VCaP (cell line): ENCODE measurements at regions not wholly inside any gene's neighbourhood (a gene's known extent, or its start where the extent isn't known, plus 50 kb on each side); places are given as distances from the start of the nearest gene placed in this dataset.

Experiments used
- H3K27ac ChIP-seq: fragments of 450-650 bp; 2 replicates; pipeline ENCODE4 v1.5.1; 2017
- TF ChIP-seq, protein P1 (sequence below): fragments of 450-650 bp; conservative IDR thresholded peaks from 2 replicates; pipeline ENCODE4 v1.5.1; 2017; ENCODE audit warnings: mild to moderate bottlenecking, moderate library complexity

DNA sequence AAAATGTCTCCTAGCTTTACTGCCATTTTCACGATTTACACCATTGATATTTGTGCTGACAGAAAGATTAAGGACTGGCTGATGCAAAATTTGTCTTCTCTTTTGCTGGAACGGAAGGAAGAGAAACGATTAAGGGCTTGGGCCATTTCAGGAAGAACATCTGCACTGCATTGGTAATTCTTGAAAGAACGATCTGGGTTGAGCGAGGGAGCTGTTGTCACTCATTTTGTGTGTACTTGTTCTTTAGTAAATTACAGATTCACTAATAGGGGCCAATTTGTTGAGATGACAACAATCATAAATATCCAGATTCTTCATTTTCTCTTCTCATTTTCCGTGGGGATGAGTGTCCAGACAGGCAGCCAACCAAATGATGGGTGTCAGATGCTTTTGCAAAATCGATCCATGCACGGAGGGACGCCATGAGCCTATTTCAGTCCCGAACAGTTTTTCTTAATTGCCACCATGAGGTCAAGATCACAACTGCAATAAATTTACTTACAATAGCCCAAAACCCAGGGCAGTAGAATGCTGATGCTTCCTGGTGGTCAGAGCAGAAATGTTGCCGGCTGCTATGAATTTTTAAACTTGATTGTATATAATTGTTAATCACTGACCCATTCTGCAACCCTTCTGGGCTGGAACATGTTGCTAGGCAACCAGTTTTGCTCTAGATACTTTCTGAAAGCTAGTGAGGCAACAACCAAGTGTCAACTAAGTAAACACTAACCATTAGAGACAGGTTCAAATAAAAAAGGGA, 132.4 kb upstream of the TIAM1 start:
- H3K27ac ChIP-seq, result no peak overlapping the region
- TF ChIP-seq, protein P1, sequence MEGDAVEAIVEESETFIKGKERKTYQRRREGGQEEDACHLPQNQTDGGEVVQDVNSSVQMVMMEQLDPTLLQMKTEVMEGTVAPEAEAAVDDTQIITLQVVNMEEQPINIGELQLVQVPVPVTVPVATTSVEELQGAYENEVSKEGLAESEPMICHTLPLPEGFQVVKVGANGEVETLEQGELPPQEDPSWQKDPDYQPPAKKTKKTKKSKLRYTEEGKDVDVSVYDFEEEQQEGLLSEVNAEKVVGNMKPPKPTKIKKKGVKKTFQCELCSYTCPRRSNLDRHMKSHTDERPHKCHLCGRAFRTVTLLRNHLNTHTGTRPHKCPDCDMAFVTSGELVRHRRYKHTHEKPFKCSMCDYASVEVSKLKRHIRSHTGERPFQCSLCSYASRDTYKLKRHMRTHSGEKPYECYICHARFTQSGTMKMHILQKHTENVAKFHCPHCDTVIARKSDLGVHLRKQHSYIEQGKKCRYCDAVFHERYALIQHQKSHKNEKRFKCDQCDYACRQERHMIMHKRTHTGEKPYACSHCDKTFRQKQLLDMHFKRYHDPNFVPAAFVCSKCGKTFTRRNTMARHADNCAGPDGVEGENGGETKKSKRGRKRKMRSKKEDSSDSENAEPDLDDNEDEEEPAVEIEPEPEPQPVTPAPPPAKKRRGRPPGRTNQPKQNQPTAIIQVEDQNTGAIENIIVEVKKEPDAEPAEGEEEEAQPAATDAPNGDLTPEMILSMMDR, result peak; percentile 23; the same call in 1 of the 2 replicates

DNA sequence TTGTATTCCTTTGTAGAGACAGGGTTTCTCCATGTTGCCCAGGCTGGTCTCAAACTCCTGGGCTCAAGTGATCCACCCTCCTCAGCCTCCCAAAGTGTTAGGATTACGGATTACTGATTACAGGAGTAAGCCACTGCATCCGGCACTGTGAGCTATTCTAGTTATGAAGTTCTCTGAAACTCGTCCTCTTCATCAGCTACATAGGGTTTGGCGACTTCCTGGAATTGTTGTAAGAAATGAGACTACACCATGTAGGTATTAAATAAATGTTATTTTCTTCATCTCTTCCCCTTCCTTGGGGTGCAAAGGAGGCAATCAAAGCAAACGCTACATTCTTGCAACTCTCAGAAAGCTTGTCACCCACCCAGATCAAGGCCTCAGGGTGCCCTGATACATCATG, 131.2 kb upstream of the TIAM1 start:
- H3K27ac ChIP-seq, result no peak overlapping the region
- TF ChIP-seq, protein P1, result no peak

DNA sequence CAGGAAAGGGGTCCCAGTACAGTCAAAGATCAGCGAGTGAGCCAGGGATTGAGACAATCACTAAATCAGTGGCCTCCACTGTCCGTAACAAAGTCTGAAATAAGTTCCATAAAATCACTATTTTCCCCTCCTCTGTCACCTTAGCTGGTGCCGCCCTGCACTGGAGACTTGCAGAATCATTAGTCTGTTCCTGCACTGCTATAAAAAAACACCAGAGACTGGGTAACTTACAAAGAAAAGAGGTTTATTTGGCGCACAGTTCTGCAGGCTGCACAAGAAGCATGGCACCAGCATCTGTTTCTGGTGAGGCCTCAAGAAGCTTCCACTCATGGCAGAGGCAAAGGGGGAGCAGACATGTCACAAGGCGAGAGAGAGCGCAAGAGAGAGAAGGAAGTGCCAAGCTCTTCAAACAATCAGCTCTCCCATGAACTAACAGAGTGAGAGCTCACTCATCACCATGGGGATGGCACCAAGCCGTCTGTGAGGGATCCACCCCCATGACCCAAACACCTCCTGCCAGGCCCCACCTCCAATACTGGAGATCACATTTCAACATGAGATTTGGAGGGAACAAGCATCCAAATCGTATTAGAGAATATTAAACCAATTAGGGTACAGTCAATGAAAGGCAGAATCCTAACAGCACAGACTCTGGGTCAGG, 129.8 kb upstream of the TIAM1 start:
- TF ChIP-seq, protein P1, result no peak
- H3K27ac ChIP-seq, result no peak overlapping the region

DNA sequence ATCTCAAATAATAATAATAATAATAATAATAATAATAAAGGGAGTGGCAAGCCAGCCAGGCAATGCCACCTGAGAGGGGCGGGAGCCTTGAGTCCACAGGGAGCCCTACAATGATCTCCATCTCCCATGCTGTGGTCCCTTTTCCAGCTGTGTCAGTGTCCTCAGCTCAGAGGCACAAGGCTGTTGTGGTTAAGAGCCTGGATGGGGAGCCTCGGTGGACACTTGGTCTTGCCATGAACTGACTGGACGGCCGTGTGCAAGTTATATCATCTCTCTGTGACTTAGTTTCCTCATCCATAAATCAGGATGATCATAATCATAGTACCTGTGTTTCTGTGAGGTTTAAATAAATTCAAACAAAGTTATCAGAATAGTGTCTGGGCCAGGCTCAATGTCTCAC, 127.8 kb upstream of the TIAM1 start:
- TF ChIP-seq, protein P1, result no peak
- no peak overlapping the region for H3K27ac ChIP-seq

DNA sequence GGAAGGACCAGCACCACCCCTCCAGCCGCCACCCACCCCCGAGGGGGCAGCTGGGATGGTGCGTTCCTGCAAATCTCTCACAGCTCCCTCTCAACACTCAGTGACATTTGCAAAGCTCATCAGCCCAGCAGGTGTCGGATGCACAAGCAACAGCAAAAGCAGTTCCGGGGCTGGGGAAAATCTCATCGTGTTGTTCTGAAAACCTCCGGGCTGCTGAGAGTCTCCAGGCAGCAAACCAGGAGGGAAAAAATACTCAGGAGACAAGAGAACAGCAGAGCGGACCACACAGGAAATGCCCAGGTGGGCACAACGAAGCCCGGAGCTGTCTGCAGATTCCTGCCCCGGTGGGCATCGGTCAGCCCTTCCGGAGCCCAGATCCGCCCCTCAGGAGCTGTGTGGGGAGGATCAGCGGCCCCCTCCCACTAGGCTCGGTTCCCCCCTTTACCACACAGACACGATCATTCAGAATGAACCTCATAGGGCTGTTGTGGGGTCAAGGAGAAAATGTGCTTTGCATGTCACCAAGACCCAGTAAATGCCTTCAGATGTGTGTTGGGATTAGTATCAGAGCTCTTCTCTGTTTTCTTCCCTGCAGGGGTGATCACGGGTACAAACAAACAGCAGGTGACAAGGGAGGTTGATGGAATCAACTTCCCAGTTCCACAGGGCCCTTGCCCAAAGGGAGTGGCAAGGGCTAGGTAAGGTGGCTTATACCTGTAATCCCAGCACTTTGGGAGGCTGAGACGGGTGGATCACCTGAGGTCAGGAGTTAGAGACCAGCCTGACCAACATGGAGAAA, 127.0 kb upstream of the TIAM1 start:
- TF ChIP-seq, protein P1, result no peak

DNA sequence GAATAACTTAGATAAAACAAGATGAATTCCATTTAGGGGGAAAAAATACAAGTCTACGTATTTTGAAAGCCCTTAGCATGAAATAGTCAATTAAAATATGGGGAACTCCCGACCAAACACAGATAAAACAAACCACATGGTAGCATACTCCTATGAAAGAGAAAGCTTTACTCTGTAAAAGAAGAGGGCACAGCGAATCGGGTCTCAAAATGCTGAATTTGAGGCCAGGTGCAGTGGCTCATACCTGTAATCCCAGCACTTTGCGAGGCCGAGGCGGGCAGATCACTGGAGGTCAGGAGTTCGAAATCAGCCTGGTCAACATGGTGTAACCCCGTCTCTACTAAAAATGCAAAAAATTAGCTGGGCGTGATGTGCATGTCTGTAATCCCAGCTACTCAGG, 116.9 kb upstream of the TIAM1 start:
- H3K27ac ChIP-seq, result no peak overlapping the region
- TF ChIP-seq, protein P1, result no peak

More for the DNA sequence above, 127.0 kb upstream of the TIAM1 start:
- H3K27ac ChIP-seq, result no peak overlapping the region

DNA sequence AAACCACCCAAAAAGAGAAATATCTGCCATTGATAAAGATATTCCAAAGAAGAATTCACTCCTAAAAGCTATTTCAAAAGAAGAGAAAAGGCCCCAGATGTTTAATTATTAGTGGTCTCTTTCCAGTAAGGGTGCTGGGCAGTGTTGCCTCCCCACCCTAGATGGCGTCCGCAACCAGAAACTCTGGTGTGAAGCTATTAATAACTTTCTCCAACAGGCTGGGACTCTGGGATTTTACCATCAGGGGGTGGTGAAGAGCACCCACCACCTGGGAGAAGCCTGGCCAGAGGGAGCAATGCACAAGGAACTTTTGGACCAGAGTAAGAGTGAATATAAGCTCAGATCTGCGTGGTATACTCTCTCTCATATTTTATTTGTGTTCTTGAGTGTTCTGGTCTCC, 115.4 kb upstream of the TIAM1 start:
- no peak overlapping the region for H3K27ac ChIP-seq
- TF ChIP-seq, protein P1, result peak; percentile 44
